ENCODE measurements at regions not wholly inside any gene's neighbourhood (a gene's known extent, or its start where the extent isn't known, plus 50 kb on each side); places are given as distances from the start of the nearest gene placed in this dataset.

- no peak overlapping the region for H3K27ac Mint-ChIP-seq
- no peaks in the 10 kb centered on the region for H3K9me3 Mint-ChIP-seq
- H3K36me3 Mint-ChIP-seq = no peaks in the 10 kb centered on the region
- no peak for ATAC-seq
- DNase-seq (ENCODE audit: low spot score in 2 of 2) = no peak
Observed at GRCh38 chr21:36532769-36533467, 53.0 kb upstream of the CLDN14 start.

- no peaks in the 10 kb centered on the region for H3K9me3 Mint-ChIP-seq
- ATAC-seq (no peak), DNase-seq (ENCODE audit: low spot score in 2 of 2) (no peak)
- no peaks in the 10 kb centered on the region for H3K36me3 Mint-ChIP-seq
- no peak overlapping the region for H3K27ac Mint-ChIP-seq
Observed at GRCh38 chr21:36533468-36533848, 53.5 kb upstream of the CLDN14 start.

DNA sequence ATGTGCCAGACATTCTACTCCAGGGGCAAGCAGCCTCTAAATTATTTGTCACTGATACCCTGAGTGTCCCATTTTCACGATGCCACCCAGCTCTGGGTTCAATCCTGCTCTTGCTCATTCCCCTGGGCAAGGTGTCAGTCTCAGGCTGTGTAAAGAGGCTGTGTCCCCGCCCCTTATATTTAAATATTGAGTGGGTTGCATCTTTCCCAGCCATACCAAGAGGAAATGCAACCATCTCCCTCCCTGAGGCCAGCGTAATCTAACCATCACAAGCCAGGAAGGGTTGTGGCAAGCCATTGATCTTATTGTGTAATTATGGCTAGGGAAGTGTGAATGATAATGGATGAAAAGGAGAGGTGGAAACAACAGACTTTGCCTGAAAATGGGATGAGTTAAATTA, 54.7 kb upstream of the CLDN14 start:
- no peak for DNase-seq (ENCODE audit: low spot score in 2 of 2)
- Mint-ChIP-seq H3K36me3 (no peaks in the 10 kb centered on the region), H3K9me3 (no peaks in the 10 kb centered on the region), H3K27ac (no peak overlapping the region)
- no peak for ATAC-seq

DNA sequence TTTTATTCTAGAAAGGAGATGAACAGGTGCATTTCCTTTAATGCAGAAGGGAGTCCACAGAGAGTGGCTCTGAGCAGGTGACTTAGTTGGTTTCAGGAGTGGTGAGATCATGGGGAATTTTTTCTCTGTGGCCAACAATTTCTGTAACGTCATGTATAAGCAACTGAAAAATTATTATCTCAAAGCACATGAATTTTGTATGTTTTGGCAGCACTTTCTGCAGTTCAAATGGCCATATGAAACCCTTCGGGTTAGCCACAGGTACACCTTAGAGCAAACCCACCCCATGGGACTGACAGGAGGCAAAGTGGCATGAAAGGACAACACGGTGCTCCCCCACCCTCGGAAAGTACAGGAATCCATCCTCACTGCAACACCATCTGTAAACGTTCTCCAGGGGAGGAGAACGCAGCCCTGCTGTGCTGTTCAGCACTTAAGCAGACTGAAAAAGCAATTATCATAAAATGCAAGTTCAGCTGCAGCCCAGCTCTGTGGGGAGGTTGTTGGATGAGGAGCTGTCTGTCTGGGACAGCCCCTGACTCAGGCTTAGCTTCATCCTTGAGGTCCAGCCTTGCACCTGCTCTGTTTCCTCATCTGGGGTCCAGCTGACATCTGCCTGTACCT, 55.8 kb upstream of the CLDN14 start:
- ATAC-seq (peak; percentile 55 to 59), DNase-seq (ENCODE audit: low spot score in 2 of 2) (no peak)
- Mint-ChIP-seq H3K36me3 (no peaks in the 10 kb centered on the region), H3K27ac (no peak overlapping the region), H3K9me3 (no peaks in the 10 kb centered on the region)

DNA sequence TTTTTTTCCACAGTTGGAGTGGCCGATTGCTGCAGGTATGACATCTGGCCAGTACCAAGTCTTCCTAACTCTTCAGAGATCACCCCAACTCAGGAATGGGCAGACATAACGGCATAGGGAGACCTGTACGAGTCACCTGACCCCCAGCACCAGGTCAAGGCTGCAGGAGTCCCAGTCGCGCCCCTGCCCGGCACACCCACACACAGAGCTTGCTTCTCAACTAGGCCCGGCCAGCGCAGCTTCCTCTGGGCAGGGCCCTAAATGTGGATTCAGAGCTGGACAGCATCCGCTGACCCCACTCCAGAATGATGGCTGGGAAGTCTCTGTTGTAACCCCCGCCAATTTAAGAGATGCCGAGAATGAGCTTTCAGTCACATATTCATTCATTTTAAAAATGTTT, 58.8 kb upstream of the CLDN14 start:
- DNase-seq (ENCODE audit: low spot score in 2 of 2) (no peak), ATAC-seq (no peak)
- Mint-ChIP-seq H3K9me3 (no peaks in the 10 kb centered on the region), H3K36me3 (no peaks in the 10 kb centered on the region), H3K27ac (no peak overlapping the region)

DNA sequence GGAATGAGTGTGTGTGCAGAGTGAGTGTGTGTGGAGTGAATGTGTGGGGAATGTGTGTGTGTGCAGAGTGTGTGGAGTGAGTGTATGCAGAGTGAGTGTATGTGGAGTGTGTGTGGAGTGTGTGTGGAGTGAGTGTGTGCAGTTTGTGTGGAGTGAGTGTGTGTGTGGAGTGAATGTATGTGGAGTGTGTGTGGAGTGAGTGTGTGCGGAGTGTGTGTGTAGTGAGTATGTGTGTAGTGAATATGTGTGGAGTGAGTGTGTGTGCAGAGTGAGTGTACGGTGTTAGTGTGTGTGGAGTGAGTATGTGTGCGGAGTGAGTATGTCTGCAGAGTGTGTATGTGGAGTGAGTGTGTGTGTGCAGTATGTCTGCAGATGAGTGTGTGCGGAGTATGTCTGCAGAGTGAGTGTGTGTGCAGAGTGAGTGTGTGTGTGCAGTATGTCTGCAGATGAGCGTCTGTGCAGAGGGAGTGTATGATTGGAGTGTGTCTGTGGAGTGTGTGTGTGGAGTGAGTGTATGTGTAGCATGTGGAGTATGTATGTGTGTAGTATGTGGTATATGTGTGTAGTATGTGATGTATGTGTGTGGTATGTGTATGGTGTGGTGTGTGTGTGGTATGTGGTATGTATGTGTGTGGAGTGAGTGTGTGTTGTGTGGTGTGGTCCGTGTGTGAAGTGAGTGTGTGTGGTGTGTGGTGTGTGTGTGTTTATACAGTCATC, 59.7 kb upstream of the CLDN14 start:
- Mint-ChIP-seq H3K27ac (no peak overlapping the region), H3K9me3 (no peaks in the 10 kb centered on the region), H3K36me3 (no peaks in the 10 kb centered on the region)
- ATAC-seq (peak in 1 of 2 donors; percentile 9), DNase-seq (ENCODE audit: low spot score in 2 of 2) (no peak)

GRCh38 chr21:36540700-36541099, 60.8 kb upstream of the CLDN14 start:
- no peaks in the 10 kb centered on the region for H3K9me3 Mint-ChIP-seq
- DNase-seq (ENCODE audit: low spot score in 2 of 2) (no peak), ATAC-seq (no peak)
- H3K27ac Mint-ChIP-seq = no peak overlapping the region
- H3K36me3 Mint-ChIP-seq = no peaks in the 10 kb centered on the region

DNA sequence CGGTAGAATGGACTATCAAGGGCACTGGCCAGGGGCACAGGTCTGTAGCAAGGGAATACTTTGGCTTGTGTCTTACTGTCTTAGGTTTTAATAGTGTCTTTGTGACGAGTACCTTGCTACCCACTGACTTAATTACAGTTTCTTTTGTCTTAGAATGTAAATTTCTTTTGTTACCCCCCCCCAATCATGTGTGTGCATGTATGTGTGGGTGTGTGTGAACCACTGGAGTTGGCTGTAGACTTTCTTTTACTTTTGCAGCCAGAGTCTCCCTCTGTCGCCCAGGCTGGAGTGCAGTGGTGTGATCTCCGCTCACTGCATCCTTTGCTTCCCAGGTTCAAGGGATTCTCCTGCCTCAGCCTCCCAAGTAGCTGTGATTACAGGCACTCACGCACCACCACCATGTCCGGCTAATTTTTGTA, 61.8 kb upstream of the CLDN14 start:
- no peak overlapping the region for H3K27ac Mint-ChIP-seq
- DNase-seq (ENCODE audit: low spot score in 2 of 2) (no peak), ATAC-seq (no peak)
- H3K9me3 Mint-ChIP-seq = no peaks in the 10 kb centered on the region
- H3K36me3 Mint-ChIP-seq = no peaks in the 10 kb centered on the region

DNA sequence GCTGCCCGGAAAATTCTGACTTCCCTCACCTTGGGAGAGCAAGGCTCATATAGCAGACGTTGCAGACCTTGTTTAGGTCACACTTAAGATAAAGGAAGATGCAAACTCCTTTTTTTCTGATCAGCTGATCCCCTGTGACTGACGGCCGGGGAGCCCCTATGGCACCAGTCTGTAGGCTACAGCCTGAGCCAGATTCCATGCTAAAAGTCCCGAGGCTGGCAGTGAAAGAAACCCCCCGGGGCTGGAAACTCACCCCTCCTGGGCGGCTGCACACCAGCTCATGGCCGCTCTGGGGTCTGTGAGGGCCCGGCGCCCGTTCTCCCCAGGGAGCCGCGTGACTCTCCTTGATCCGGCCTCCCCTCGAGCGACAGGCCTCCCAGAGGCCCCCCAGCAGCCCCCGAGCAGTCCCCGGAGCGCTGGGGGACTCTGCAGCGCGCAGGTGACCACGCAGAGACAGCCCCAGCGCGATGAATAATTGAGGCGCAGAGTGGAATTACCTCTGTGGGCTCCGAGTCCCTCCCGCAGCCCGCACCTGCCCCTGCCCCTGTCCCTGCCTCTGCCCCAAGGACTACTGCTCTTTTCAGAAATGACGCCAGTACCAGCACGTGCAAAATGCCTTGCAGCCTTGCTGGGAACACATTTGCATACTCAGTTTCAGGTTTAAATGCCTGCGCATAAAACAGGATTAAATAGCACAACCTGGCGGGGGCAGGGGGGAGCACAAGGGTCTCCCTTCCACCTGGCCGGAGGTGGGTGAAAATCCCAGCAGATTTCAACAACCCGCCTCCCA, 62.6 kb upstream of the CLDN14 start:
- Mint-ChIP-seq H3K36me3 (no peaks in the 10 kb centered on the region), H3K27ac (no peak overlapping the region), H3K9me3 (no peaks in the 10 kb centered on the region)
- ATAC-seq = peak in 1 of 2 donors; percentile 65
- DNase-seq (ENCODE audit: low spot score in 2 of 2) = no peak

- Mint-ChIP-seq H3K27ac (no peak overlapping the region), H3K36me3 (no peaks in the 10 kb centered on the region), H3K9me3 (no peaks in the 10 kb centered on the region)
- DNase-seq (ENCODE audit: low spot score in 2 of 2) (no peak), ATAC-seq (no peak)
Observed at GRCh38 chr21:36543924-36544323, 64.0 kb upstream of the CLDN14 start.

GRCh38 chr21:36544545-36544944, 64.6 kb upstream of the CLDN14 start:
- no peaks in the 10 kb centered on the region for H3K9me3 Mint-ChIP-seq
- H3K27ac Mint-ChIP-seq = no peak overlapping the region
- no peak for DNase-seq (ENCODE audit: low spot score in 2 of 2)
- ATAC-seq = no peak
- no peaks in the 10 kb centered on the region for H3K36me3 Mint-ChIP-seq

DNA sequence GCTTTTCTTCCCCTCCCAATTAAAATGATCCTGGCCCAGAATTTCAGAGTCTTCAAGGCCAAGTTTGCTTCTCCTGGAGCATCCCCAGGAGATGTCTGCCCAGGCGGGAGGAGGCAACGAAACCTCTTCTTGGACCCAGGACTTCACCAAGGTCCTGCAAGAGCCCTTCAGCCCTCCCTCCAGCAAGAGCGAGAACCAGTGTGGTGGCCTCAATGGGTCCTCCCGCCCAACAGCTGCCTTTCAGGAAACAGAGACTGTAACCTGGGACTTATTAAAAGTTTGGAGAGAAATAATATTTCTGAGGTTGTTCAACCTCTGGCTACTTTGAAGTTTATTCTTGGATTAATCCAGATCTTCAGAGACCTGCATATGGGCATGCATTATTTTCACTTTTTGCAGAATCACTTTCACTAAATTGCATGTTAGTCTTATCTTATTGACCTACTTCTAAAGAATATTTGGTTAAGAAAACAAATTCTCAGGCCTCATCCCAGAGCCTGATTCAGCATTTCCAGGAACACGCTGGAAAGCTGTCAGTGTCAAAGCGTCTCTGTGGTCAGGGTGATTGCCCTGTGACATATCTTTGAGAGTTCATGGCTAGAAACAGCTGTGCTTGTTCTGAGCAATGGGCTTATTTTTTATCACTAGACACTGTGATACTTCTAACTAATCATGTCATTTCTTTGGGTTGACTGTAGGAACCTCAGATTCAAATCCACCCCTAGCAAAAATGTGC, 66.0 kb upstream of the CLDN14 start:
- H3K36me3 Mint-ChIP-seq = no peaks in the 10 kb centered on the region
- DNase-seq (ENCODE audit: low spot score in 2 of 2) (no peak), ATAC-seq (no peak)
- H3K9me3 Mint-ChIP-seq = no peaks in the 10 kb centered on the region
- H3K27ac Mint-ChIP-seq = no peak overlapping the region

- H3K27ac Mint-ChIP-seq = no peak overlapping the region
- H3K9me3 Mint-ChIP-seq = no peaks in the 10 kb centered on the region
- ATAC-seq = no peak
- no peaks in the 10 kb centered on the region for H3K36me3 Mint-ChIP-seq
- DNase-seq (ENCODE audit: low spot score in 2 of 2) = no peak
Observed at GRCh38 chr21:36547464-36547863, 67.5 kb upstream of the CLDN14 start.

DNA sequence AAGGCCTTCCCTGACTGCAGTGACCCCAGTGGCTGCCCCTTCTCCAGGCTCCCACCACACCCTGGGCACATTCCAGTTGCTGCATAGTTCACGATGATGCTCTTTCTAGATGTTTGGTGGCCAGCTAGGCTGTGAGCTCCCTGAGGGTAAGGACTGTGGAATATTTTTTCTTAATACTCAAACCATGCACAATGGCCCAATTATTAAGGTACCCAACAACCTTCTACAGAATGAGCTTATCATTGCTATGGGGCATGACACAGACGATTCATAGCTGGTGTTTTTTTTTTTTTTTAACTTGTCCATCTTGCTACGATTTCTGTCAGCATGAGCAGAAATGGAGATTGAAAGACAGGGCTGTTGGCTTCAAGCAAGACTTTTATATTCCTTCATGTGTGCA, 68.9 kb upstream of the CLDN14 start:
- H3K36me3 Mint-ChIP-seq = no peaks in the 10 kb centered on the region
- no peaks in the 10 kb centered on the region for H3K9me3 Mint-ChIP-seq
- ATAC-seq = no peak
- H3K27ac Mint-ChIP-seq = no peak overlapping the region
- DNase-seq (ENCODE audit: low spot score in 2 of 2) = no peak

DNA sequence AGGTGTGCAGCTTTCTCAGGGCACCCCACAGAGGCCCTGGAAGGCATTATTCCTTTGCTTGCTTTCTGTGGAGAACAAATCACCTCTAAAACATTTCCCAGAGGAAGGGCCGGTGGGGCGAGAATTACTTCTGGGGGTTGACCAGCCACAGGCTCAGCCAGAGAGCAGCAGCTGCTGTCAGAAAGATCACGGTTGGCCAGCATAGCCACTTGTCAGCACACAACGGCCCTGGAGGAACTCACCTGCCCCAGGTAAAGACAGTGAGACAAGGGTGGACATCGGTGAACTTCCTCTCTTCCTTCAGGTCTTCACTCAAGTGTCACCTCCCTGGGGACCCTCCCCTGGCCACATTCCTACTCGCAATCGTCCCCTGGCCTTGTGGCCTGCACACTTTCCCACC, 69.5 kb upstream of the CLDN14 start:
- DNase-seq (ENCODE audit: low spot score in 2 of 2) = no peak
- Mint-ChIP-seq H3K9me3 (no peaks in the 10 kb centered on the region), H3K27ac (no peak overlapping the region), H3K36me3 (no peaks in the 10 kb centered on the region)
- ATAC-seq = no peak

GRCh38 chr21:36550761-36551160, 70.8 kb upstream of the CLDN14 start:
- ATAC-seq = no peak
- H3K36me3 Mint-ChIP-seq = no peaks in the 10 kb centered on the region

GRCh38 chr21:36551321-36551720, 71.4 kb upstream of the CLDN14 start:
- Mint-ChIP-seq H3K27ac (no peak overlapping the region), H3K36me3 (no peaks in the 10 kb centered on the region), H3K9me3 (no peaks in the 10 kb centered on the region)
- ATAC-seq (no peak), DNase-seq (ENCODE audit: low spot score in 2 of 2) (no peak)

More at GRCh38 chr21:36550761-36551160, 70.8 kb upstream of the CLDN14 start:
- no peaks in the 10 kb centered on the region for H3K9me3 Mint-ChIP-seq
- H3K27ac Mint-ChIP-seq = no peak overlapping the region
- DNase-seq (ENCODE audit: low spot score in 2 of 2) = no peak
